ENCODE measurements at regions not wholly inside any gene's neighbourhood (a gene's known extent, or its start where the extent isn't known, plus 50 kb on each side); places are given as distances from the start of the nearest gene placed in this dataset.

DNA sequence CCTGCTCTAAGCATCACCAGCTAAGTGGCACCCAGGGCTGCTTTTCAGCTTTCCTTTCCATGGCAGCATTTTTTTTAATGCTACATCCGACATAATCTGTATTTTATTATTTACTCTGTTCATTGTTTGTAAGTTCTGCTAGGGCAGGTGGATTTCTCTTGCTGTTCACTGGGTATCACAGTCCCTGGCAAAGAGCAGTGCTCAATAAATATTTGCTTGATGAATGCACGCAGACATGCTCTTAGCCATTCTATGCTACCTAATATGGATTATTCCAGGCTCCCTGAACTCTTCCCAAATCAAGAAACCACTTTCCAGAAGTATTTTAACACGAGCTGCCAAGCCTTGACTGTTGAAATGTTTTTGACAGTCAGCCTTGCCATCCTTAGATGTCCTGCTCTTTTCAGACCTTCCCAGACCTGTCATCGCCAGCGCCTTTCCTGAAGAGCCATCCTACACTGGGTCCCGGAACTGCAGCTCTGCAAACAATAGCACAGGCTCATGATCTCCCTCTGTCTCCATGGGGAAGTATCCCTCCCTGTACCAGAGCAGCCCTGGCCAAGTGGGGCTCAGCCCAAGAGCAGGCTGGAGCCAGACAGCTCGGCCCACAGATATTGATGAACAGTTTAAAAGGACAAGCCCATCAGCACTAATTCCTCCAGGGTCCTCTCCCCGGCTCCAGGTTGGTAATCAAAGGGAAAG is 136.5 kb upstream of the CDH4 start:
- no peak for TF ChIP-seq CTCF (IDR thresholded peaks at IDR 0.05; ENCODE audit: insufficient read depth, low read length, poor library complexity, severe bottlenecking)
- no peak for TF ChIP-seq EZH2phosphoT487 (conservative IDR thresholded peaks at IDR 0.05; ENCODE audit: low read length)
